Calu3 (cell line): ENCODE measurements at regions not wholly inside any gene's neighbourhood (a gene's known extent, or its start where the extent isn't known, plus 50 kb on each side); places are given as distances from the start of the nearest gene placed in this dataset.

Experiments used
- BruUV-seq: library from RNA; stranded (reverse); fragments of 400-500 nt; replicated peaks from 2 replicates; lab custom pipeline; 2021; lab: Mats Ljungman, UMichigan
- CTCF ChIA-PET: fragments of 300-600 bp; sonication (Branson Sonifier 250); formaldehyde crosslinking; loops from one replicate; lab custom pipeline; 2022; ENCODE audit warnings: antibody characterized with exemption; lab: Charles Lee
- DNase-seq: peaks from one replicate; pipeline ENCODE4 v3.0.0; 2022
- H3K27ac Mint-ChIP-seq: one replicate; pipeline ENCODE4 v1.8.0; 2022; ENCODE audit warnings: mixed read lengths; ENCODE audit not compliant: unreplicated experiment
- H3K27me3 Mint-ChIP-seq: one replicate; pipeline ENCODE4 v1.8.0; 2022; ENCODE audit warnings: mixed read lengths; ENCODE audit not compliant: unreplicated experiment
- H3K36me3 Mint-ChIP-seq: one replicate; pipeline ENCODE4 v1.8.0; 2022; ENCODE audit warnings: mild to moderate bottlenecking, moderate library complexity, mixed read lengths; ENCODE audit not compliant: insufficient read depth, unreplicated experiment
- H3K4me1 Mint-ChIP-seq: one replicate; pipeline ENCODE4 v1.8.0; 2022; ENCODE audit warnings: mild to moderate bottlenecking, low read depth, mixed read lengths; ENCODE audit not compliant: unreplicated experiment
- H3K4me3 Mint-ChIP-seq: one replicate; pipeline ENCODE4 v1.8.0; 2022; ENCODE audit warnings: mild to moderate bottlenecking, low read depth, moderate library complexity, mixed read lengths; ENCODE audit not compliant: unreplicated experiment
- H3K9me3 Mint-ChIP-seq: one replicate; pipeline ENCODE4 v1.8.0; 2022; ENCODE audit warnings: low read depth, mixed read lengths; ENCODE audit not compliant: unreplicated experiment
- intact Hi-C: fragments of 100-400 bp; cut with micrococcal nuclease; formaldehyde crosslinking; loops from one replicate; pipeline ENCODE4 v1.10.0; 2022; ENCODE audit not compliant: unreplicated experiment
- TF ChIP-seq, protein P1 (sequence below): fragments of 200-600 bp; IDR thresholded peaks from one replicate; pipeline ENCODE4 v1.8.0; 2022; ENCODE audit warnings: antibody characterized with exemption; ENCODE audit not compliant: unreplicated experiment

GRCh38 chr22:47236161-47236560, 473.7 kb downstream of the TBC1D22A start:
- Mint-ChIP-seq H3K36me3 (no peaks in the 10 kb centered on the region), H3K4me3 (no peak overlapping the region), H3K4me1 (no peaks in the 10 kb centered on the region), H3K27ac (no peak overlapping the region), H3K27me3 (peaks cover 31% of the 10 kb centered on the region), H3K9me3 (peaks cover 4% of the 10 kb centered on the region)
- CTCF ChIA-PET, result no interaction called here
- BruUV-seq, result no TSS peak
- intact Hi-C loops, result no loop called here
- no peak for DNase-seq
- TF ChIP-seq, protein P1, sequence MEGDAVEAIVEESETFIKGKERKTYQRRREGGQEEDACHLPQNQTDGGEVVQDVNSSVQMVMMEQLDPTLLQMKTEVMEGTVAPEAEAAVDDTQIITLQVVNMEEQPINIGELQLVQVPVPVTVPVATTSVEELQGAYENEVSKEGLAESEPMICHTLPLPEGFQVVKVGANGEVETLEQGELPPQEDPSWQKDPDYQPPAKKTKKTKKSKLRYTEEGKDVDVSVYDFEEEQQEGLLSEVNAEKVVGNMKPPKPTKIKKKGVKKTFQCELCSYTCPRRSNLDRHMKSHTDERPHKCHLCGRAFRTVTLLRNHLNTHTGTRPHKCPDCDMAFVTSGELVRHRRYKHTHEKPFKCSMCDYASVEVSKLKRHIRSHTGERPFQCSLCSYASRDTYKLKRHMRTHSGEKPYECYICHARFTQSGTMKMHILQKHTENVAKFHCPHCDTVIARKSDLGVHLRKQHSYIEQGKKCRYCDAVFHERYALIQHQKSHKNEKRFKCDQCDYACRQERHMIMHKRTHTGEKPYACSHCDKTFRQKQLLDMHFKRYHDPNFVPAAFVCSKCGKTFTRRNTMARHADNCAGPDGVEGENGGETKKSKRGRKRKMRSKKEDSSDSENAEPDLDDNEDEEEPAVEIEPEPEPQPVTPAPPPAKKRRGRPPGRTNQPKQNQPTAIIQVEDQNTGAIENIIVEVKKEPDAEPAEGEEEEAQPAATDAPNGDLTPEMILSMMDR, result no peak

DNA sequence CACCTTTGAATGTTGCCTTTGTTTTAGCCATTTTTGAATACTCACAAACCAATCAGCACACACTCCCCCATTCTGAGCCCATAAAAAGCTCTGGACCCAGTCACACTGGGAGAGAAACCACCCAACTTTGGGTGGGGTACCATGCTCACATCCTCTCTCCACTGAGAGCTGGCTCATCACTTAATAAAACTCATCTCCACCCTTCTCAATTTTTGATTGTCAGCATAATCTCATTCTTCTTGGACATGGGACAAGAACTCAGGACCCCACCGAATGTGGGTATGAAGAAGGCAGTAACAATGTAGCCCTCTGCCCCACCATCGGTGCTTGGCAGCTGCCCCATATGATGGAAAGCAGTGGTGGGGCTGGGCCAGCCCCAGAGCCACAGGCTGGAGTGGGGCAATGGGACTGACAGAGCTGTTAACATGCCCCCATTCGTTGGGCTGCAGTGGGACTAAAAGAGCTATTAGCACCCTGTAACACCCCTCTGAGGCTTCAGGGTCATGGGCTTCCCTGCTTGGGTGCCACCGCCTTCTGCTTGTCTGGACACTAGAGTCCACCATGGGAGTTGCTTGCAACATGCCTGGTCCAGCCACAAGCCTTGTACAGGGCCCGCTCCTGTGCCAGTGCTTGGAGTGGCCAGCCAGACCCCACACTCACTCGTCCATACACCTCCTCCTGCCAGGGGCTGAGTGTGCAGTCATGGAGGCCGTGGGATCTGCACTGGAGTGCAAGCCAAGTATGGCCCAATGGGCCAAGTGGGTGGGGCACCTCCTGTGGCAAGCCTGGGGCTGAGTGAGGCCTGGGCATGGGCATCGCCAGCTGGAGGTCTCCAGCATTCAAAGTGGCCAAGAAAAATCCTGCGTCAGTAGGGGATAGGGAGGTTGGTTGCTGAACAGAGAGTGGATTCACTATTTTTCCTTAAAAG, 471.1 kb downstream of the TBC1D22A start:
- DNase-seq, result no peak
- Mint-ChIP-seq H3K4me1 (no peaks in the 10 kb centered on the region), H3K36me3 (no peaks in the 10 kb centered on the region), H3K27ac (no peak overlapping the region), H3K27me3 (peaks cover 23% of the 10 kb centered on the region), H3K9me3 (peaks cover 7% of the 10 kb centered on the region), H3K4me3 (no peak overlapping the region)
- TF ChIP-seq, protein P1, result no peak
- BruUV-seq, result no TSS peak
- intact Hi-C loops, result no loop called here
- CTCF ChIA-PET, result interaction anchor here (0.6 kb wide), 1 partner anchor 14 kb away, joined by 6 read pairs; no protein-coding TSS in a partner anchor

DNA sequence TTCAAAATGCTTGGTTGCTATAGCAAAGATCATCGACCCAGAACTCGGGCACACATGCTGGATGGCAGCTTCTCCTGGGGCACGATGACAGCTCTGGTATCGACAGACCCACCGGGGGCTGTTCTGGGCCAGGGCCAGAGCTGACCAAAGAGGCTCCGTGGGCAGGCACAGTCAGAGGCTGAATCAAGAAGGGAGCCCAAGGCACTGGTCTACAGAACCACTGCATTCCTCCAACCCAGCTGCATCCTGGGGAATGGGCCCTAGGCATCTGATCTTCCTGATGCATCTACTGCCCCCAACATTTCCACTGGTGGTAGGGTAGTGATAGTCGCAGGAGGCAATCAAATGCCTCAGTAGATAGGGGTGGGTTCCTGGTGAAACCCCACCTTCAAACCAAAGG, 470.3 kb downstream of the TBC1D22A start:
- H3K4me3 Mint-ChIP-seq, result no peak overlapping the region
- no peak for DNase-seq
- CTCF ChIA-PET, result no interaction called here
- no peak overlapping the region for H3K27ac Mint-ChIP-seq
- H3K36me3 Mint-ChIP-seq, result no peaks in the 10 kb centered on the region
- H3K9me3 Mint-ChIP-seq, result peaks cover 7% of the 10 kb centered on the region
- TF ChIP-seq, protein P1, result no peak
- peaks cover 14% of the 10 kb centered on the region for H3K27me3 Mint-ChIP-seq
- no peaks in the 10 kb centered on the region for H3K4me1 Mint-ChIP-seq
- BruUV-seq, result no TSS peak
- intact Hi-C loops, result no loop called here

DNA sequence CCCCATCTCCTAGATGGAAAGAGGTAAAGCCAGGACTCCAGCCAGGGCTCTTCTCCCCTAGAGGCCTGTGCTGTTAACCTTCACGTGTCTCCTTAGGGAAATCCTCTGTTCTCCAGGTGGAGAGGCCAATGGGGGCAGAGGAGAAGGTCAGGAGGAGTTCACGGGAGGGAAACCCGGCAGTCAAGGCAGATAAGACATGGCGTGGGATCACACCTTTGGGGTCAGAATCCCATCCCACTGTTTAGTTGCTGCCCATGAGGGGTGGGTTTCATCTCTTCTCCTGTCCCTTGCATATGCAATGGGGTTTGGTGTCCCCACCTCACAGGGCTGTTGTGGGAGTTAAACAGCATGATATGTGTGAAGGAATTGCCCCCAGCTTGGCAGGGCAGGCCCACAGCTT, 469.7 kb downstream of the TBC1D22A start:
- no TSS peak for BruUV-seq
- H3K36me3 Mint-ChIP-seq, result no peaks in the 10 kb centered on the region
- no peak for DNase-seq
- H3K4me3 Mint-ChIP-seq, result no peak overlapping the region
- CTCF ChIA-PET, result no interaction called here
- peaks cover 12% of the 10 kb centered on the region for H3K27me3 Mint-ChIP-seq
- H3K9me3 Mint-ChIP-seq, result peaks cover 7% of the 10 kb centered on the region
- no peaks in the 10 kb centered on the region for H3K4me1 Mint-ChIP-seq
- no peak overlapping the region for H3K27ac Mint-ChIP-seq
- TF ChIP-seq, protein P1, result no peak
- intact Hi-C loops, result no loop called here
